GM21825 (cell line): ENCODE measurements at regions not wholly inside any gene's neighbourhood (a gene's known extent, or its start where the extent isn't known, plus 50 kb on each side); places are given as distances from the start of the nearest gene placed in this dataset.

Source experiments
- ATAC-seq: cut with Tn5 transposase; IDR thresholded peaks from one replicate; pipeline ENCODE4 v1.9.1; 2021; ENCODE audit warnings: mild to moderate bottlenecking, moderate library complexity; ENCODE audit not compliant: unreplicated experiment

- ATAC-seq, result no peak
Observed at GRCh38 chr4:151603377-151603776, 157.4 kb downstream of the GATB start.

GRCh38 chr4:151604238-151604637 lies 156.6 kb downstream of the GATB start:
- no peak for ATAC-seq

- no peak for ATAC-seq
Observed at GRCh38 chr4:151605215-151605614, 155.6 kb downstream of the GATB start.

DNA sequence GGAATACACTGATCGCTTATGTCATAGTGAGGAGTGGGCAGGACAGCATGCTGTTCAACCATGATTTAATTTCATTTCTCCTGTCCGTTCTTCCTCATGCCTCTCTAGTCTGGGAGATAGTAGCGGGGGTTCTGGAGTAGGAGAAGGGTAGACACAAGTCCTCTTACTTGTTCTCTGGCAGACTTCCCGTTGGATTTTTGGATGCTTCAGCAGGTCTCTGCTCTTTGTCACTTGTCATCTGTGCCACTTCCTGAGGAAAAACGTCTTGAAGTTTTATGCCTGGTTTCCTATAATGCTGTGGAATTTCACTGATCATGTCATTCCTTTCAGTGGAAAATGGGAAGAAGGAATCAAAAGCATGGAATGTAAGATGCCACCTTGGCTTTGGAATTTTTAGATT lies 154.7 kb downstream of the GATB start:
- ATAC-seq, result no peak

- ATAC-seq, result no peak
Observed at GRCh38 chr4:151610229-151610628, 150.6 kb downstream of the GATB start.

DNA sequence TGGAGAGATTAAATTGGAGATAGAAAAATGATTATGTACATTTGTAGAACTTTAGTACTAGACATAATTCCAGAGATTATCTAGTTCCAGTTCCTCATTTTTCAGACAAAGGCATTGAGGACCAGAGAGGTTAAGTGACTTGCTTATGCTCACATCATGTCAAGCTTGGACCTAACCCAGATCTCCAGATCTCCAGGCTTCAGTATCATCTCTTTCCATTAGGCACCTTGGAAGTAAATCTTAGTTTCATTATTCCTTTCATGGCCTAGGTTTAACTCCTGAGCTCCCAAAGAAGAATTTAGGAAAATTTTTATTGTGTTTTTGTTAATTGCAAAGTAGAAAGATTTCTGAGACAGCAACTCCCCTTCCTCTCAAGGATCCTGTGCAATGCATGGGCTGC lies 148.8 kb downstream of the GATB start:
- no peak for ATAC-seq

DNA sequence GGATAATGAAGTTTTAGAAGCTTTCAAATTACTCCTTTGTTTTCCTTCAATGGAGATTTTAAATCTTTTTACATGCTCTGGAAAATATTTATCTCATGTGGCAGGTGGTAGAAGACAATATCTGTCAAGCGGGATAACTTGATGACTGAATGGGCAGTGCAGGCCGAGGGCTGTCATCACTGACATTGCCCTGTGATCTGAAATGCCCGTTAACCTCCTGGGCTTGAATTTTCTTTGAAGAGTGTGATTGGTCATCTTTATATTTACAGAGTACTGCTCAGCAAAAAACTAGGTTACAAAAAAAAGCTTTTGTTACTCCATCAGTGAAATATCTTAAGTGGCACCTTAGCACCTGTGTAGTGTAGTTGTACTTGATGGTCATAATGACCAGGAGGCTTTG lies 147.5 kb downstream of the GATB start:
- no peak for ATAC-seq

DNA sequence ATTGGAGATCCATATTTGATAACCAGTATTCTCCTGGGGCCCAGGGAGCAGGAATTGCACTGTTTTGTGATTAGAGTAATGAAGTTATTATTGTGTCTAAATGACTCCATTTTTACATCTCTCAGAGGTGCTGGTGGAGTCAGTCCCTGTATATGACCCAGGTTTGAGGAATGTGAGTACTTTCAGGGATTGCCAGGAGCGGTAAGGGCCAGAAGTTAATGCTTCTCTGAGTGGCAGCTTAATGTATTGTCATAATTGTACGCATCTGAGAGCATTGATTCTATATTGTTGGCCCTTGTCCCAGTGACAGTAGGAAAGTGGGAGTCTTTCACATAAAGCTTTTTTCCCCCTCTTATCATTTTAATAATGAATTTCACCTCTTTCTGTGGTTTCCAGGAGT lies 146.2 kb downstream of the GATB start:
- no peak for ATAC-seq

DNA sequence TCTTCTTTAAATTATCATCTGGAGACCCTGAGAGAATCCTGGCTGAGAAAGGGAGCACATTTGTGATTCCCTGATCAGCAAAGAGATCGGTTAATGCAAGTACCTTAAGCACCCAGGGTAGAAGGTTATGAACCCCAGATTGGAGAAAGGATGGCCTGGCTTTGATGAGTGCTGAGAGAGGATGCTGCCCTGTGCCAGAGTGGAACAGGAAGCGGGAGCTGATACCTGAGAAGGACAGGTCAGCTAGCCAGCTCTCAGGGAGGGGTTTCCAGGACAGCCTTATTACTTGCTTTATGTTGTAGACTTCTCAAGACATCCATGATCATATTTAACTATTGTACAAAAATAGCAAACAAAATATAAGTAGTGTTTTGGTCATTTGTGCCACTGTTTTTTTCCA lies 141.9 kb downstream of the GATB start:
- ATAC-seq, result no peak

GRCh38 chr4:151620066-151620465 lies 140.7 kb downstream of the GATB start:
- ATAC-seq, result no peak
